ENCODE measurements at regions not wholly inside any gene's neighbourhood (a gene's known extent, or its start where the extent isn't known, plus 50 kb on each side); places are given as distances from the start of the nearest gene placed in this dataset.

DNA sequence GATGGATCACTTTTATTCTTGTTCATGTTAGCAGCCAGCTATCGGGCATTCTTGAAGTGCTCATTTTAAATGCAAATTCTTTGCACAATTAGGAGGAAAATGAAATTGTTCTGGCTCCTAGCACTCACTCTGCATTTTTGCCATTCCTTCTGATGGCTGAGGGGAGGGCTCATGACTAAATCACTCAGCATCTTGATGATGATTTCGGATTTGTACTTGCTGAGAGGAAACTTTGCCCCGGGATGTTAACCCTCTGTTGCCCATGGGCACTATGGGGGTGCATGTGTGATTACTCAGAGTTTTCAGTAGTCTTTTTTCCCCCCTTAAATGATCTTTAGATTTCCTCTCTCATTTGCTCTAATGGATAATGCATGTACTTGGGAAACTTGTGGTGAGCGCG lies 299.6 kb upstream of the C2CD4B start:
- H3K27me3 ChIP-seq: no peaks in the 10 kb centered on the region
- no peaks in the 10 kb centered on the region for H3K9me3 ChIP-seq
- H3K27ac ChIP-seq: no peak overlapping the region
- 55 to 60% (median 57%) methylated on average over 5 of the region's 5 CpGs for WGBS, 4 donors
- DNase-seq: no peak
- intact Hi-C loops (cut with DNase I): no loop called here
- no peaks in the 10 kb centered on the region for H3K36me3 ChIP-seq
- H3K4me3 ChIP-seq: no peak overlapping the region
- no peak for TF ChIP-seq POLR2A (IDR thresholded peaks at IDR 0.05)
- TF ChIP-seq, protein P1, sequence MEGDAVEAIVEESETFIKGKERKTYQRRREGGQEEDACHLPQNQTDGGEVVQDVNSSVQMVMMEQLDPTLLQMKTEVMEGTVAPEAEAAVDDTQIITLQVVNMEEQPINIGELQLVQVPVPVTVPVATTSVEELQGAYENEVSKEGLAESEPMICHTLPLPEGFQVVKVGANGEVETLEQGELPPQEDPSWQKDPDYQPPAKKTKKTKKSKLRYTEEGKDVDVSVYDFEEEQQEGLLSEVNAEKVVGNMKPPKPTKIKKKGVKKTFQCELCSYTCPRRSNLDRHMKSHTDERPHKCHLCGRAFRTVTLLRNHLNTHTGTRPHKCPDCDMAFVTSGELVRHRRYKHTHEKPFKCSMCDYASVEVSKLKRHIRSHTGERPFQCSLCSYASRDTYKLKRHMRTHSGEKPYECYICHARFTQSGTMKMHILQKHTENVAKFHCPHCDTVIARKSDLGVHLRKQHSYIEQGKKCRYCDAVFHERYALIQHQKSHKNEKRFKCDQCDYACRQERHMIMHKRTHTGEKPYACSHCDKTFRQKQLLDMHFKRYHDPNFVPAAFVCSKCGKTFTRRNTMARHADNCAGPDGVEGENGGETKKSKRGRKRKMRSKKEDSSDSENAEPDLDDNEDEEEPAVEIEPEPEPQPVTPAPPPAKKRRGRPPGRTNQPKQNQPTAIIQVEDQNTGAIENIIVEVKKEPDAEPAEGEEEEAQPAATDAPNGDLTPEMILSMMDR (IDR thresholded peaks at IDR 0.05): no peak
- peaks cover 0 to 49% (median 25%) of the 10 kb centered on the region in 12 donors for H3K4me1 ChIP-seq
- ATAC-seq: no peak

DNA sequence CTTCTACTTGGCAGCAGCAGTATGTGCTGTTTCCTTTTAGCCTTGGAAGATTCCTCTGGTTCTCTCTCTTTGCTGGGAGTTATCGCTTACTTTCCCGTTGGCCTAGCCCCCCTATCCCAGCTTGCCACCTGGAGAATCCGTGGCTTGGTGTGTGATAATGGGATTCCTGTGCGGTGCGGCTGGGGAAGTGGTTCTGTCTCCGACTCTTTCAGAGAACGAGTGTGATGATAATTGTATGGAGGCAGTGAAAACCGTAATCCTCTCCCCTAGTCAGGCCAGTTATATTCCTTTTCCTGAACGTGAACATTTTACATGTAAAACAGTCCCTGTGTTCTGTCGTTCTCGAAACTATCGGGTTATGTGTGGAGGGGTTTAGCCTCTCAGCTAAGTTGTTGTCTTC lies 300.1 kb upstream of the C2CD4B start:
- no peak for TF ChIP-seq POLR2A (IDR thresholded peaks at IDR 0.05)
- TF ChIP-seq, protein P1 (IDR thresholded peaks at IDR 0.05): no peak
- no peaks in the 10 kb centered on the region for H3K9me3 ChIP-seq
- H3K36me3 ChIP-seq: no peaks in the 10 kb centered on the region
- DNase-seq: no peak
- no peak overlapping the region for H3K27ac ChIP-seq
- H3K4me3 ChIP-seq: no peak overlapping the region
- 73 to 77% (median 75%) methylated on average over 12 of the region's 12 CpGs for WGBS, 4 donors
- H3K27me3 ChIP-seq: no peaks in the 10 kb centered on the region
- no peak for ATAC-seq
- intact Hi-C loops (cut with DNase I): no loop called here
- peaks cover 0 to 54% (median 29%) of the 10 kb centered on the region in 12 donors for H3K4me1 ChIP-seq

DNA sequence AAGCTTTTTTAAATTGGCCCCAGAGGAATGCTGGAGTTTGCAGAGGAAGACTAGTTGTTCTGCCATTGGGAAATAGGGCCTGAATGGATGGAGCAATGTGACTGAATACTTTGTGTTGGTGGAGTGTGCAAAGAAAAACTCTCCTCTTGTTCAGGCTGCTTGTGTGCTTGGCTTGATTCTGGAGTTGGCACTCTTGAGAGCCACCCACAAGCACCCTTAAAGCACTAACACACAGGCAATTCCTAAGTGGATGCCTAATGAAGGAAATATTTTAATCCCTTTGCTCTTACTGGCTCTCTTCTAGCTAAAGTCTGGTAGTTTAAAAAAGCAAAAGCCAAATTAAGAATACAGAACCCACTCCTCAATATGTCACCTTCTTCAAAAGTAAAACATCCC lies 304.4 kb upstream of the C2CD4B start:
- TF ChIP-seq, protein P1 (IDR thresholded peaks at IDR 0.05): no peak
- no peak for TF ChIP-seq POLR2A (IDR thresholded peaks at IDR 0.05)
- DNase-seq: no peak
- H3K27me3 ChIP-seq: no peaks in the 10 kb centered on the region
- no peaks in the 10 kb centered on the region for H3K9me3 ChIP-seq
- intact Hi-C loops (cut with DNase I): no loop called here
- peak overlapping the region in 10 of 12 donors; percentile 48 to 81 (median 64) for H3K27ac ChIP-seq
- no peaks in the 10 kb centered on the region for H3K36me3 ChIP-seq
- ATAC-seq: no peak
- peaks cover 0 to 83% (median 49%) of the 10 kb centered on the region in 12 donors for H3K4me1 ChIP-seq
- no peak overlapping the region for H3K4me3 ChIP-seq

DNA sequence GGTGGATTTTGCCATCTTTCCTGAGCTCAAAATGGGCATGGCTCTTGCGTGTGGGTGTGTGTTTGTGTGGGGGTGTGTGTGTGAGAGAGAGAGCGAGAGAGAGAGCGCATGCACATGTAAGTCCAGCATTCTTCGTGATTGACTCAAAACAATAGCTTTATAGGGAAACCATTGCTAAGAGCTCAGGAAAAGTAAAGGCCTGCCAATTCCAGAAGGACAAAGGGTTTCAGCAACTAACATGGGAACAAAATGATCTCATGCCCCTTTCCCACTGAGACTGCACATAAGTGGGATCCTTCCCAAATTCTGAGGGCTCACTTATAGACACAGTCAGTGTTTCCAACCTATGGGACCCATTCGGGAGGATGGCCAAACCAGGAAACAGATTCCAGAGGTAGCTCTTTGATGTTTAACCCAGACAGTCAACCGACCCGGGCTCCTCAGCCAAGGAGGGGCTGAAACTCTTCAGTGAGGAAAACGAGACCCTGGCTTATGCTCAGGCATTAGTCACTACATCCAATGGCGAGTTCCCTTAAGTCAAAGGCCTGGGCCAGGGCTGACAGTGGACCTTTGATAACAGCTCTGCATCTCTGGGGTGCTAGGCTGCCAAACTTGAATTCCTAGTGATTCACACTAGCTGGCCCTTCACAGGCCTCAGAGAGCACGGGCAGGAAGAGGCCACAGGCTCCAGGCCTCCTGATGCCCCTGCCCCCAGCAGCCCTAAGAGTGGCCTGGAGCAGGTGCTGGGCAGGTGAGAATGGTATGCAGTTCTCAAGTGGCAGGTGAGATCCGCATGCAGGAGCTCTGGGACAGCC lies 305.0 kb upstream of the C2CD4B start:
- Histone ChIP-seq H3K27ac (peak overlapping the region; percentile 48 to 81 (median 64)), H3K9me3 (no peaks in the 10 kb centered on the region), H3K4me1 (peaks cover 0 to 83% (median 54%) of the 10 kb centered on the region in 12 donors), H3K27me3 (no peaks in the 10 kb centered on the region), H3K36me3 (no peaks in the 10 kb centered on the region), H3K4me3 (no peak overlapping the region)
- 38 to 50% (median 41%) methylated on average over 8 to 11 of the region's 11 CpGs for WGBS, 4 donors
- peak in 3 of 5 donors; percentile 47 to 77 (median 75) for DNase-seq
- intact Hi-C loops (cut with DNase I): loop anchor here in 2 of 10 donors (5.0 kb wide), 2 partner anchors 77 to 78 kb away; partner anchors contain the start of gene TLN2 (in 1 of the 2)
- peak; percentile 19 to 84 (median 70) for ATAC-seq
- TF ChIP-seq, protein P1 (IDR thresholded peaks at IDR 0.05): no peak
- no peak for TF ChIP-seq POLR2A (IDR thresholded peaks at IDR 0.05)

All from heart left ventricle (tissue), 16 donors.